Epithelial cell of esophagus (primary cell): ENCODE measurements at regions not wholly inside any gene's neighbourhood (a gene's known extent, or its start where the extent isn't known, plus 50 kb on each side); places are given as distances from the start of the nearest gene placed in this dataset.

Experiments used
- DNase-seq: peaks from one replicate; pipeline ENCODE4 v3.0.0; 2010; ENCODE audit warnings: low read depth
- H3K4me3 ChIP-seq: 2 replicates; pipeline ENCODE4 v1.5.1; 2011; ENCODE audit warnings: mild to moderate bottlenecking, low read length, control low read depth
- CTCF ChIP-seq: IDR thresholded peaks from 2 replicates; pipeline ENCODE4 v1.5.1; 2011; ENCODE audit warnings: low read depth, mild to moderate bottlenecking, low read length, control low read depth, inconsistent platforms; ENCODE audit not compliant: insufficient read depth; ENCODE audit errors: missing control alignments

- no peak for DNase-seq
- H3K4me3 ChIP-seq: no peak overlapping the region
- no peak for TF ChIP-seq CTCF
These were observed 314.1 kb downstream of the QKI start for GRCh38 chr6:163728442-163729126.

- no peak for DNase-seq
- no peak overlapping the region for H3K4me3 ChIP-seq
- no peak for TF ChIP-seq CTCF
These were observed 311.6 kb downstream of the QKI start for GRCh38 chr6:163726037-163726695.

- no peak for DNase-seq
- TF ChIP-seq CTCF: no peak
- no peak overlapping the region for H3K4me3 ChIP-seq
These were observed 310.8 kb downstream of the QKI start for GRCh38 chr6:163725008-163725941.

DNA sequence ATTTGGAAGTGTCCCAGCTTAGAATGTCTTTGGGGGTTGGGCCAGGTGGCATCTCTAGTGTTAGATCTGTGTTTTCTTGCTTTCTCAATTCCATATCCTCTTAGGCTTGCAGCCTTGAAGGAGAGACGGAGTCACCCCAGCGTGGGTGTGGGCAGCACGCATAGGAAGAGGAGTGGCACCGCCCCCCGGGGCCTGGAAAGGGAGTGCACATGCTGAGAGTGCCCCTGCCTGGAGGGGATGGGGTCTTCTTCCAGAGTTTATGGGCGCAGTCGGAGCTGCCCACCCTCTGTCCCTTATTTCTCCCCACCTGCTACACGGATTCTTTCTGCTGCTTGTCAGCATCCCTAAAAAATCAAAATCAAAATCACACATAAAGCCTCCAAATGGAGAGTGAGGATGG, 309.7 kb downstream of the QKI start:
- H3K4me3 ChIP-seq: no peak overlapping the region
- DNase-seq: no peak
- no peak for TF ChIP-seq CTCF

DNA sequence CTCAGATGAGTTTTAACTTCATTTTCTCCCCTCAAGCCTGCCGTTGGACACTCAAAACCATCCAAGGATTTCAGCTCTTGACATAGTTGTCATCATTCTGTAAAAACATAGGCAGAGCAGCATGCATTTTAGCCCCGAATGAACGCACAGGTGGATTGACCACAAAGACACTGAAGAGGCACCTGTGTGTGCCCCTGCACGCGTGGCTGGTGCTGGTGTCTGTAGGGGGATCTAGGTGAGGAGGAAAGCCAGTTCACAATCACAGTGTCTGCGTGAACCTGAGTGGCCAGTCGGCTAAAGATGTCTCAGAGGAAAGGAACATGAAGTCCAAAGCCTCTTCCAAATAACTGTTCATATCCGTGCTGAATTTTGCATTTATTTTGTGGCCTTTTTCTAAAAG, 309.2 kb downstream of the QKI start:
- H3K4me3 ChIP-seq: no peak overlapping the region
- DNase-seq: no peak
- no peak for TF ChIP-seq CTCF

DNA sequence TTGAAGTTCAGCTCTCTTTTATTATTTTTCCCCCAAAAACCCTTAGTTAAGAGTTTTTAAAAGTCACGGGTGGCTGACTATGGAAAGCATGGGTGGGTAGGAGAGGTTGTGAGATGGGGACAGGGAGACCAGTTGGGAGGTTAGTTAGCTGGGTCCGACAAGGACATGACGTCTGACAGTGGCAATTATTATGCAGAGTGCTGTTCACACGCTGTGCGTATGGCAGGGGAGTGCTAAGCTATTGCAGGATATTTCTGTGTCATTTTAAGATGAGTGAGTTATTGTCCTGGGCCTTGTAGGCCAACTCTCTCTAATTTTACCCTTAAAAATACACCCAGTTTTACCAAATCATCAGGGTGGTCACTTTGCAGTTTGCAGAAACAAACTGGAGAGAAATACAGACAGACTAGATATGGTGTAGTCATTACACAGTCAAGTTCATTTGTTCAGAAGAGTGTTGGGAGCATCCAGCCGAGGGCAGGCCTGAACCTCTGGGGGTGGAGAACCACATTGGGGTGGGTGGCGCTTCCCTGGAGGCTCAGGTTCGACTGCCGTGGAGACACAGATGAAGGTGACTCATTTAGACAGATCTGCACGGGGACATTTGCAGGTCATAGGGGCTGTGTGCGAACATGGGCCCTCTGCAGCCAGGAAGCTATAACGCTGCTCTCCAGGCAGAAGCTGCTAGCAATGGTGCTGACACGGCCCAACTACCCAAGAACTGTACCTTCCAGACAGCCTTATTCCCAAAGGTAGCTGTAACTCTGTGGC, 307.6 kb downstream of the QKI start:
- no peak for TF ChIP-seq CTCF

More for the DNA sequence above, 307.6 kb downstream of the QKI start:
- H3K4me3 ChIP-seq: no peak overlapping the region
- no peak for DNase-seq
